Cardiac septum (tissue), 1 donor: ENCODE measurements at regions not wholly inside any gene's neighbourhood (a gene's known extent, or its start where the extent isn't known, plus 50 kb on each side); places are given as distances from the start of the nearest gene placed in this dataset.

ENCODE experiments used
- DNase-seq: peaks from one replicate; pipeline ENCODE4 v3.0.0-alpha.2; 2020; ENCODE audit warnings: low spot score
- intact Hi-C: fragments of 100-400 bp; cut with DNase I; formaldehyde crosslinking; loops from one replicate; pipeline ENCODE4 v1.14.0; 2022
- donor health status: DM: no; HTN: no; CAD: no.

GRCh38 chr7:52320610-52321009, 714.8 kb upstream of the POM121L12 start:
- intact Hi-C loops = no loop called here
- DNase-seq = no peak

DNA sequence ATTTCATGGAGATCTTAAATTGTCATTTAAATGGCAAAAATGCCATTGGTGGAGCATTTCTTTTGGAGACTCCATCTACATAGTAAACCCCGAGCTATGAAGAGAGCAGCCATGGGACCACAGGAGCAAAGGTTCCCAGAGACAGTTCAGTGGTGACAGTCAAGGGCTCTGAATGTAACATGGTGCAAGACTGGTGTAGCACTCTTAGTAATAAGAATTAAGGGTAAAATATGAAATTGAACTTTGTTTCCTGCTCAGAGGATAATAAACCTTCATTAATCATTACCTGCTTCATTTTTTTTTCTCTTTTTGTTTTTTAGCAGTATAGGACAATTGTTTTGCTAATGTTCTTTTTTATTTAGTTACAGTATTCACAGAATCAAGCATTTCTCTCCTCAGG, 717.5 kb upstream of the POM121L12 start:
- intact Hi-C loops = no loop called here
- no peak for DNase-seq

- no peak for DNase-seq
- intact Hi-C loops = no loop called here
Measured at GRCh38 chr7:52311886-52312285, 723.5 kb upstream of the POM121L12 start.

GRCh38 chr7:52309631-52310030, 725.8 kb upstream of the POM121L12 start:
- no peak for DNase-seq
- intact Hi-C loops = no loop called here

DNA sequence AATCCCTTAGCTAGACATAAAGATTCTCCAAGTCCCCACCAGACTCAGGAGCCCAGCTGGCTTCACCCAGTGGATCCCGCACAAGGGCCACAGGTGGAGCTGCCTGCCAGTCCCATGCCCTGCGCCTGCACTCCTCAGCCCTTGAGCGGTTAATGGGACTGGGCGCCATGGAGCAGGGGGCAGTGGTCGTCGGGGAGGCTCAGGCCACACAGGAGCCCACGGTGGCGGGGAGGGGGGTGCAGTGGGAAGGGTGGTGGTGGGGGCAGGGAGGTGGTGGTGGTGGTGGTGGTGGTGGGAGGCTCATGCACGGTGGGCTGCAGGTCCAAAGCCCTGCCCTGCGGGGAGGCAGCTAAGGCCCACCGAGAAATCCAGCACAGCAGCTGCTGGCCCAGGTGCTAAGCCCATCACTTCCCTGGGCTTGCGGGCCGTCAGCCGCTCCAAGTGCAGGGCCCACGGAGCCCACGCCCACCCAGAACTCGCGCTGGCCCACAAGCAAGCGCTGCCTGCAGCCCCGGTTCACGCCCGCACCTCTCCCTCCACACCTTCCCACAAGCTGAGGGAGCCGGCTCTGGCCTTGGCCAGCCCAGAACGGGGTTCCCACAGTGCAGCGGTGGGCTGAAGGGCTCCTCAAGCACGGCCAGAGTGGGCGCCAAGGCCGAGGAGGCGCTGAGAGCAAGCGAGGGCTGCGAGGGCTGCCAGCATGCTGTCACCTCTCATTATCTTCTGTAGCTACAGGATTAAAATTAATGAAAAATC, 732.5 kb upstream of the POM121L12 start:
- intact Hi-C loops = no loop called here

DNA sequence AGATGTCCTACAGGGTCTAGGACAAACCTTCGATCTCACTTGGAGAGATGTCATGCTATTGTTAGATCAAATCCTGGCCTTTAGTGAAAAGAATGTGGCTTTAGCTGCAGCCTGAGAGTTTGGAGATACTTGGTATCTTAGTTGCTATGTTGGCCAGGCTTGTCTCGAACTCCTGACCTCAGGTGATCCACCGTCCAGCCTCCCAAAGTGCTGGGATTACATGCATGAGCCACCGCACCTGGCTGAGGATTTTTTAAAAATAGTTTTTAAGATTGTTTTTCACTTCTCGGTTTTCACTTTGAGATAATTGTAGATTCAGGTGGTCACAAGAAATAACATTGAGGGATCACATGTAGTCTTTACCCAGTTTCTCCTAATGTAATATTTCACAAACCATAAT, 738.3 kb upstream of the POM121L12 start:
- intact Hi-C loops = no loop called here

More for the DNA sequence above, 732.5 kb upstream of the POM121L12 start:
- DNase-seq = no peak

DNA sequence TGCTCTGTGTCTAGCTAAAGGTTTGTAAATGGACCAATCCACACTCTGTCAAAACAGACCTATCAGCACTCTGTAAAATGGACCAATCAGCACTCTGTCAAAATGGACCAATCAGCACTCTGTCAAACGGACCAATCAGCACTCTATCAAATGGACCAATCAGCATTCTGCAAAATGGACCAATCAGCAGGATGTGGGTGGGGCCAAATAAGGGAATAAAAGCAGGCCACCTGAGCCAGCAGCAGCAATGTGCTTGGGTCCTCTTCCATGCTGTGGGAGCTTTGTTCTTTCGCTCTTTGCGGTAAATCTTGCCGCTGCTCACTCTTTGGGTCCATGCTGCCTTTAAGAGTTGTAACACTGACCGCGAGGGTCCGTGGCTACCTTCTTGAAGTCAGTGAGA, 740.5 kb upstream of the POM121L12 start:
- intact Hi-C loops = no loop called here
- DNase-seq = no peak

More for the DNA sequence above, 738.3 kb upstream of the POM121L12 start:
- no peak for DNase-seq

GRCh38 chr7:52289247-52289646, 746.2 kb upstream of the POM121L12 start:
- no peak for DNase-seq
- intact Hi-C loops = no loop called here

- intact Hi-C loops = no loop called here
- DNase-seq = no peak
Measured at GRCh38 chr7:52287698-52288097, 747.7 kb upstream of the POM121L12 start.

GRCh38 chr7:52285689-52286088, 749.7 kb upstream of the POM121L12 start:
- intact Hi-C loops = no loop called here
- DNase-seq = no peak

GRCh38 chr7:52283335-52283734, 752.1 kb upstream of the POM121L12 start:
- intact Hi-C loops = no loop called here
- DNase-seq = no peak

DNA sequence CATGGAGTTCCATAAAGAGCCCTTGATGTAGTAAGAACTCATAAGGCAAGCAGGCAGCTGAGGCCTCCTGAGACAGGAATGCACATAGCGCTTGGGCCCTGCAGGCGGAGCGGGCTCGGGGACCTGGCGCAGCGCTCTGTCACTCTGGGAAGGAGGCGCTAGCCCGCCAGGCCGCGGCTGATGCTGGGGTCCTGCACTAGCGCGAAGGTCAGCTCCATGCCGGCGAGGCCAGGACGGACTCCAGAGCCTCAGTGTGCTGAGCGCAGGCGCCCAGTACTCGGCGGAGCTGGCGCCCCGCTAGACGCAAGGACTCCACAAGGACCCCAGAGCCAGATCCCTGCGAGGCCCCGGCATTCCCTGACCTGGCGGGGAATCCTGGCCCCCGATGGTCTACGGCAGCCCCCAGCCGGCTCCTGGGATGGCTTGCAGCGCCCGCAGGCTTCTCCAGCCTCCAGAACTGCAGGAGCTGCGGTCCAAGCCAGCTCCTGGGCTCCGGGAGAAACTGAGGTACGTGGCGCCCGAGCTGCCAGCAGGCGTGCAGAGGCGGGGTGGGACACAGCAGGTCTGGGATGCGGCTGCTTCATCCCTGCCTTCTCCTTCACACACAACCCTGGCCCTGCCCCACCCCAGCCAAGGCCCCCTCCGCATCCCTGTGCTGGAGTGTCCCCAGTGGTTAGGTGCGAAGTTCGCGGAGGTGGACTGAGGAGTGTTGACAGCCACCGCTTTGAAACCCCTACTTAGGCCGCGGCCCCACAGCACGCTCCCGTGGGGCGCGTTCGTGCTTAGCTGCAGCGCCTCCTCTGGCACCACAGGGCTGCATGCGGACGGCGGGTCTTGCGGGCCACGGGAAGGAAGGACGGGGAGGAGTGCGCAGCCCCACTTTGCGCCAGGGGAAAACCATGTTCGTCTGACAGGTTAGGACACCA, 761.5 kb upstream of the POM121L12 start:
- intact Hi-C loops = no loop called here
- no peak for DNase-seq

DNA sequence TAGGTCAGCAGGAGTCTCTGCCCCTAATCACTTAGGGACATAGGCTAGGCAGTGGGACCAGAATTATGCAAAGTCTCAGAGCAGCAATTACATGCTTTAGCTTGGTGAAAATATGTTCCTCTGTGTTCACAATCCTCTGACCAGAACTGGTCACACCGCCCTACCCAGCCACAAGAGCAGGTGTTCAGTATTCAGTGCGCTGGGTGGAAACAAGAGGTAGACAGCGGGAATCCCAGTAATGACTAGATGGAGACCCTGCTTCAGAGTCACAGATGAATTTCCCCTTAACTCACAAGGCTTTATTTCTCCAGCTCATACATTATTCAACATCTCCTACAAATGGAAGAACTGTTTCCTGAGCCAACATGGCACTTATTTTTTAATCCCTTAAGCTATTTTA, 763.7 kb upstream of the POM121L12 start:
- intact Hi-C loops = no loop called here
- no peak for DNase-seq

DNA sequence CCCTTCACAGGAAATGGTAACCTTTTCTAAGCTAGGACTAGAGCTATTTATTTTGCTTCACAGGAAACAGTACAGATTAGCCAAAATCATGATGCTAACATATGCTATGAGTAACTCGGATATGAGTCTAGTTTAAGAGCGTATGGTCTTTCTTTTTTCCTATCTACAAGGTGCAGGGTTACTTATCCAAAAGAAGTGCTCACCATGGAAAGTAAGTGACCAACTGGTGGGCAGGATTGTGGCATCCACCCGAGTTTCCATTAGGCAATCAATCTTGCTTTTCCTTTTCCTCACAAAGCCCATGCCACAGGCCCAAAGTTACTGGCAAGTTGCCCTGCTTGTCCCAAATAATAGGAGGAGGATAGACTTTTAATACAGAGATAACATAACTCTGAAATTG, 765.1 kb upstream of the POM121L12 start:
- intact Hi-C loops = no loop called here
- no peak for DNase-seq

GRCh38 chr7:52269669-52270068, 765.8 kb upstream of the POM121L12 start:
- intact Hi-C loops = no loop called here
- DNase-seq = no peak

DNA sequence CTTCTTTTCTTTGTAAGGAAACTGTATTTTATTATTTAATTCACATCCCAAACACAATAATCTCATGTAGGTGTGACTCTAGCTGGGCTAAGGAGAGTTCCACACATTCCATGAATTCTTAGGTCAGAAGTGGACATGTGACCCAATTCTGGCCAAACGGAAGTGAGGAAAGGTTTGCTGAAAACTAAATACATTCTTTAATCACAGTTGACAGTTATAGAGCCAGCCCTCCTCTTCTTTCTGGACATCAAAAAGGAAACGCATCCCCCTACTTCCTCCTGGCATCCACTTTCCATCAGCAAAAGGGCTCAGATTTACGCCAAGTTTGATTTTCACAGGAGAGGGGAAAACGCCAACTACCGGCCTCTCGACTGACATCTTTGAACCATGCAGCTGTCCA, 774.4 kb upstream of the POM121L12 start:
- DNase-seq = no peak
- intact Hi-C loops = no loop called here

GRCh38 chr7:52260046-52260665, 775.3 kb upstream of the POM121L12 start:
- intact Hi-C loops = no loop called here
- DNase-seq = no peak

GRCh38 chr7:52257890-52258289, 777.5 kb upstream of the POM121L12 start:
- intact Hi-C loops = no loop called here
- DNase-seq = no peak

DNA sequence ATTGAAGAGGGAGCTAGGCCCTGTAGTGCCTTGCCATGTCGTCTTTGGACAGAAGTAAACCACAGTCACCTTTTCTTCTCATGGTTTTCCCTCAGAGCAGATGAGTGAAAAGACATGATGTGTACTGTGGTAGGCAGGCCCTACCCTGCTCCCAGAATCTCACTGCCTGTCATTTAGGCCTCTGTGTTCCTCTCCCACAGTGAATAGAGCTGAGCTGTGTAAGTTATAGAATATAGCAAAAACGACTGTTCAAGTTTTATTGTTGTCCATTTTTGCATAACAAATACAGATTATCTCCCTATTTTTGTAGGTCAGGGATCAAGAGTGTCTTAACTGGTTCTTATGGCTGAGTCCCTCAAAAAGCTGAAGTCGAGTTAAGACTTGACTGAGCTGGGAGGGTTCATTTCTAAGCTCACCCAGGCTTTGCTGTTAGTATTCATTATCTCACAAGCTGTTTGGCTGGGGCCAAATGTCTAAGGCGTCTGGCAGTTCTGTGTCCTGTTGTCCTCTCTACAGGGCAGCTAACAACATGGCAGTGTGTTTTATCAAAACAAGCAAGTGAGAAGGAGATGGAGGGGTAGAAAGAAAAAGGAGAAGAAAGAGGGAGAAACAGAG, 780.9 kb upstream of the POM121L12 start:
- no peak for DNase-seq
- intact Hi-C loops = no loop called here

GRCh38 chr7:52253953-52254352, 781.5 kb upstream of the POM121L12 start:
- intact Hi-C loops = no loop called here
- no peak for DNase-seq
